ENCODE measurements at regions not wholly inside any gene's neighbourhood (a gene's known extent, or its start where the extent isn't known, plus 50 kb on each side); places are given as distances from the start of the nearest gene placed in this dataset.

DNA sequence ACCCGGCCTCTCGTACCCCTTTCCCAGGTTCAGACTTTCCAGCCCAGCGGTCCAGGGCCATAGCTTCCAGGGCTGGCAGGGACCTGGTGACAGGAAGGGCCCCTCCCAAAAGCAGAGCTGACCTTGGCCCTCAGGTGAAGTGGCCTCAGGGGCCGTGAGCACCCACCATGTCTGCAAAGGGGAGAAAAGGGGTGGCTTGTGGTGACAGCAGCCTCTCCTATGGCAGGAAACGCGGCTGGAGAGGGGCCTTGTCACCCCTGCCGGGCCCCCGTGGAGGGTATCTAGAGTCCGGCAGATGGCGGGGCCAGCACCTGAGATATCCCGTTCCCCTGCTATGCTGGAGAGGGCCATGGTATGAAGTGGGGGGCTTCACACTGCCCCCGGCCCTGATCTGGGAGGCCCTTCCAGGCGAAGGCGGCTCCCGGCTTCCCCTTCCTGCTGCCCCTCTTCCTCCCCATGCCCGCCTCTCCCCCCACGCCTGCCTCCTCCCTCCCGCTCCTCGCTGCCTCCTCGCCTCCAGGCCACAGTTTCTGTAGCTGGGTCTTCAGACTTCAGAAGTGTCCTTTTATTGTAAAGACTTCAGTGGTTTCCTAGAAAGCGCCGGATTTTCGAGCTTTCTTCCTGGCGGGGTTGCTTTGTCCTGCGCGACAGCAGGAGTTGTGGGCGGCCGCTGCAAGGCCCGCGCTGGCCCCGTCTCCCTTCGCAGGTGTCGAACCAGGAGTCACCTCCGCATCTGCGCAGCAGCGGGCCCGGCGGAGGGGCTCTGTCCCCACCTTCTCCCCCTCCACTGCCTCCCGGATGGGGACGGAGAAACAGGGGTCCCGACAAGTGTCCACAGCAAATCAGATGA, 240.5 kb upstream of the MYT1L start:
- TF ChIP-seq RCOR1 (IDR thresholded peaks at IDR 0.05; ENCODE audit: low read length), result no peak
- no peak for TF ChIP-seq JUND (IDR thresholded peaks at IDR 0.05)
- no peak for TF ChIP-seq MXI1 (IDR thresholded peaks at IDR 0.05; ENCODE audit: low read depth, low read length)
- TF ChIP-seq, protein P1, sequence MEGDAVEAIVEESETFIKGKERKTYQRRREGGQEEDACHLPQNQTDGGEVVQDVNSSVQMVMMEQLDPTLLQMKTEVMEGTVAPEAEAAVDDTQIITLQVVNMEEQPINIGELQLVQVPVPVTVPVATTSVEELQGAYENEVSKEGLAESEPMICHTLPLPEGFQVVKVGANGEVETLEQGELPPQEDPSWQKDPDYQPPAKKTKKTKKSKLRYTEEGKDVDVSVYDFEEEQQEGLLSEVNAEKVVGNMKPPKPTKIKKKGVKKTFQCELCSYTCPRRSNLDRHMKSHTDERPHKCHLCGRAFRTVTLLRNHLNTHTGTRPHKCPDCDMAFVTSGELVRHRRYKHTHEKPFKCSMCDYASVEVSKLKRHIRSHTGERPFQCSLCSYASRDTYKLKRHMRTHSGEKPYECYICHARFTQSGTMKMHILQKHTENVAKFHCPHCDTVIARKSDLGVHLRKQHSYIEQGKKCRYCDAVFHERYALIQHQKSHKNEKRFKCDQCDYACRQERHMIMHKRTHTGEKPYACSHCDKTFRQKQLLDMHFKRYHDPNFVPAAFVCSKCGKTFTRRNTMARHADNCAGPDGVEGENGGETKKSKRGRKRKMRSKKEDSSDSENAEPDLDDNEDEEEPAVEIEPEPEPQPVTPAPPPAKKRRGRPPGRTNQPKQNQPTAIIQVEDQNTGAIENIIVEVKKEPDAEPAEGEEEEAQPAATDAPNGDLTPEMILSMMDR (IDR thresholded peaks at IDR 0.05), result no peak
- TF ChIP-seq POLR2AphosphoS5 (IDR thresholded peaks at IDR 0.05; ENCODE audit: low read depth, low read length), result no peak
- no peak for TF ChIP-seq RFX5 (IDR thresholded peaks at IDR 0.05; ENCODE audit: low read length)
- TF ChIP-seq TCF12 (IDR thresholded peaks at IDR 0.05), result no peak
- no peak for TF ChIP-seq SMC3 (IDR thresholded peaks at IDR 0.05; ENCODE audit: low read depth, low read length)
- TF ChIP-seq EP300 (IDR thresholded peaks at IDR 0.05; ENCODE audit: borderline replicate concordance in 1 of 2, low read depth in 1 of 2, low read length in 1 of 2), result no peak
- TF ChIP-seq, protein P2, sequence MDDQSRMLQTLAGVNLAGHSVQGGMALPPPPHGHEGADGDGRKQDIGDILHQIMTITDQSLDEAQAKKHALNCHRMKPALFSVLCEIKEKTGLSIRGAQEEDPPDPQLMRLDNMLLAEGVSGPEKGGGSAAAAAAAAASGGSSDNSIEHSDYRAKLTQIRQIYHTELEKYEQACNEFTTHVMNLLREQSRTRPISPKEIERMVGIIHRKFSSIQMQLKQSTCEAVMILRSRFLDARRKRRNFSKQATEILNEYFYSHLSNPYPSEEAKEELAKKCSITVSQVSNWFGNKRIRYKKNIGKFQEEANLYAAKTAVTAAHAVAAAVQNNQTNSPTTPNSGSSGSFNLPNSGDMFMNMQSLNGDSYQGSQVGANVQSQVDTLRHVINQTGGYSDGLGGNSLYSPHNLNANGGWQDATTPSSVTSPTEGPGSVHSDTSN (IDR thresholded peaks at IDR 0.05), result no peak
- TF ChIP-seq NFIC (IDR thresholded peaks at IDR 0.05; ENCODE audit: borderline replicate concordance), result no peak
- TF ChIP-seq SIN3A (IDR thresholded peaks at IDR 0.05; ENCODE audit: borderline replicate concordance, low read depth, low read length), result no peak
- TF ChIP-seq RAD21 (IDR thresholded peaks at IDR 0.05; ENCODE audit: low read length), result no peak
